HL-60 (cell line): ENCODE measurements at regions not wholly inside any gene's neighbourhood (a gene's known extent, or its start where the extent isn't known, plus 50 kb on each side); places are given as distances from the start of the nearest gene placed in this dataset.
"Not testable (repeated sequence)": the region's sequence is repeated elsewhere in the genome, so short reads cannot be mapped to it uniquely, and the experiment has no call there.

Experiments
- DNase-seq, 2 experiments: peaks; one replicate each; pipeline ENCODE4 v3.0.0-alpha.2; 2010 to 2020; ENCODE audit warnings: low read depth in 1 of 2, low spot score in 1 of 2
- H3K27ac ChIP-seq: fragments of 250-450 bp; sonication (Bioruptor Pico); replicated peaks from 2 replicates; pipeline ENCODE4 v1.5.1; 2020; ENCODE audit warnings: mild to moderate bottlenecking, moderate library complexity
- H3K27me3 ChIP-seq: fragments of 250-450 bp; sonication (Bioruptor Pico); 2 replicates; pipeline ENCODE4 v1.5.1; 2021; ENCODE audit warnings: mild to moderate bottlenecking, moderate library complexity; ENCODE audit not compliant: insufficient read depth, poor library complexity, severe bottlenecking
- H3K4me3 ChIP-seq: replicated peaks from 2 replicates; pipeline ENCODE4 v1.5.1; 2011; ENCODE audit warnings: mild to moderate bottlenecking, control low read depth, low read length; ENCODE audit not compliant: insufficient read depth
- GABPA ChIP-seq: IDR thresholded peaks from 2 replicates; pipeline ENCODE4 v1.6.1; 2012; ENCODE audit warnings: low read depth
- POLR2AphosphoS5 ChIP-seq: IDR thresholded peaks from 2 replicates; pipeline ENCODE4 v1.6.1; 2012; ENCODE audit warnings: low read depth
- REST ChIP-seq: IDR thresholded peaks from 2 replicates; pipeline ENCODE4 v1.6.1; 2012; ENCODE audit warnings: low read depth; ENCODE audit not compliant: insufficient replicate concordance
- SPI1 ChIP-seq: IDR thresholded peaks from 2 replicates; pipeline ENCODE4 v1.6.1; 2012; ENCODE audit warnings: low read depth, mild to moderate bottlenecking, borderline replicate concordance
- TF ChIP-seq, protein P1 (sequence below): IDR thresholded peaks from one replicate; pipeline ENCODE4 v1.5.1; 2011; ENCODE audit warnings: low read length, control low read depth, inconsistent platforms; ENCODE audit not compliant: insufficient read depth

DNA sequence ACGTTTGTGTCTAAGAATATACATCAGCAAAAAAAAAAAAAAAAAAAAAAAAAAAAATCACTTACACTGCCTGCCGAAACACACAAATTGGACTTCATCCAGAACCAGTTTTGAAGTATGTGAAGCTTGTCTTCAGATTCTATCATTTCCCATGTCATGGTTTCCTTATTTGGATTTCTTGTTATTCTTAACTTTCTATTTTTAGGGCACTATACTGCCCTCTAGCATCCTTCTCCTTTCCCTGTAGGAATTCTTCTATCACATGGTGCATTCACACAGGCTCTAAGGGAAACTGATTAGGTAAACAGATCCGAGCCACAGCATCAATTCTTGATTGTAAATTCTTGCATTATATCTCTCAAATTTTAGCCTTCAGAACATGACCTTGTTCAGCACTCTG is 1507.5 kb downstream of the OLFM4 start:
- Histone ChIP-seq H3K27ac (no peak overlapping the region), H3K27me3 (no peaks in the 10 kb centered on the region), H3K4me3 (no peak overlapping the region)
- no peak for TF ChIP-seq SPI1
- TF ChIP-seq, protein P1, sequence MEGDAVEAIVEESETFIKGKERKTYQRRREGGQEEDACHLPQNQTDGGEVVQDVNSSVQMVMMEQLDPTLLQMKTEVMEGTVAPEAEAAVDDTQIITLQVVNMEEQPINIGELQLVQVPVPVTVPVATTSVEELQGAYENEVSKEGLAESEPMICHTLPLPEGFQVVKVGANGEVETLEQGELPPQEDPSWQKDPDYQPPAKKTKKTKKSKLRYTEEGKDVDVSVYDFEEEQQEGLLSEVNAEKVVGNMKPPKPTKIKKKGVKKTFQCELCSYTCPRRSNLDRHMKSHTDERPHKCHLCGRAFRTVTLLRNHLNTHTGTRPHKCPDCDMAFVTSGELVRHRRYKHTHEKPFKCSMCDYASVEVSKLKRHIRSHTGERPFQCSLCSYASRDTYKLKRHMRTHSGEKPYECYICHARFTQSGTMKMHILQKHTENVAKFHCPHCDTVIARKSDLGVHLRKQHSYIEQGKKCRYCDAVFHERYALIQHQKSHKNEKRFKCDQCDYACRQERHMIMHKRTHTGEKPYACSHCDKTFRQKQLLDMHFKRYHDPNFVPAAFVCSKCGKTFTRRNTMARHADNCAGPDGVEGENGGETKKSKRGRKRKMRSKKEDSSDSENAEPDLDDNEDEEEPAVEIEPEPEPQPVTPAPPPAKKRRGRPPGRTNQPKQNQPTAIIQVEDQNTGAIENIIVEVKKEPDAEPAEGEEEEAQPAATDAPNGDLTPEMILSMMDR, result no peak
- no peak for TF ChIP-seq POLR2AphosphoS5
- TF ChIP-seq GABPA, result no peak
- no peak for TF ChIP-seq REST
- DNase-seq, result no peak

GRCh38 chr13:54563286-54563685 is 1534.7 kb downstream of the OLFM4 start:
- TF ChIP-seq SPI1, result no peak
- TF ChIP-seq REST, result no peak
- Histone ChIP-seq H3K27ac (no peak overlapping the region), H3K27me3 (no peaks in the 10 kb centered on the region), H3K4me3 (no peak overlapping the region)
- no peak for DNase-seq

- not testable (repeated sequence) for H3K27ac ChIP-seq, H3K4me3 ChIP-seq, H3K27me3 ChIP-seq, DNase-seq
Measured at GRCh38 chr13:54572037-54572436, 1543.4 kb downstream of the OLFM4 start.

- DNase-seq, result no peak
- TF ChIP-seq, protein P1, result no peak
- TF ChIP-seq POLR2AphosphoS5, result no peak
- TF ChIP-seq GABPA, result no peak
- TF ChIP-seq SPI1, result no peak
- TF ChIP-seq REST, result no peak
- H3K4me3 ChIP-seq, result no peak overlapping the region
- H3K27ac ChIP-seq, result no peak overlapping the region
- H3K27me3 ChIP-seq, result no peaks in the 10 kb centered on the region
Measured at GRCh38 chr13:54573186-54573585, 1544.6 kb downstream of the OLFM4 start.
